ENCODE measurements at regions not wholly inside any gene's neighbourhood (a gene's known extent, or its start where the extent isn't known, plus 50 kb on each side); places are given as distances from the start of the nearest gene placed in this dataset.

- TF ChIP-seq DZIP1 (CRISPR knock-in tag; IDR thresholded peaks at IDR 0.05) (no peak), ZKSCAN5 (CRISPR knock-in tag; IDR thresholded peaks at IDR 0.05) (no peak), EHMT2 (IDR thresholded peaks at IDR 0.05; ENCODE audit: borderline replicate concordance, low read depth, low read length) (no peak), ZIK1 (CRISPR knock-in tag; IDR thresholded peaks at IDR 0.05; ENCODE audit: borderline replicate concordance, low read depth) (no peak)
Measured at GRCh38 chr4:60723796-60724195, 476.3 kb upstream of the ADGRL3 start (continued).

GRCh38 chr4:60724623-60725022 lies 475.5 kb upstream of the ADGRL3 start:
- no peak overlapping the region for H3K9ac ChIP-seq (ENCODE audit: insufficient read depth, low read depth, low read length)
- H3K4me3 ChIP-seq (replicated peaks in 1 of 3; ENCODE audit: insufficient read depth in 1 of 3, low read depth in 2 of 3, low read length in 3 of 3), result no peak overlapping the region
- no peaks in the 10 kb centered on the region for H3K79me2 ChIP-seq (ENCODE audit: insufficient read depth, low read length)
- POLR2A ChIA-PET, result no interaction called here
- no peak overlapping the region for H3K27ac ChIP-seq (ENCODE audit: extremely low read length, insufficient read depth, low read length)
- H3K27me3 ChIP-seq (ENCODE audit: control insufficient read depth in 1 of 2, insufficient read depth in 2 of 2, low read length in 2 of 2), result no peaks in the 10 kb centered on the region
- H3K36me3 ChIP-seq (replicated peaks in 1 of 2; ENCODE audit: control insufficient read depth in 1 of 2, insufficient read depth in 2 of 2, low read length in 2 of 2), result no peaks in the 10 kb centered on the region
- DNase-seq (ENCODE audit: low spot score), result no peak
- no peak for ATAC-seq
- CTCF ChIA-PET (ENCODE audit: low intra/inter-chr PET ratio, low total read pairs), result no interaction called here
- H3K9me3 ChIP-seq (ENCODE audit: low read length), result no peaks in the 10 kb centered on the region
- intact Hi-C loops (cut with micrococcal nuclease; ENCODE audit: unreplicated experiment), result no loop called here
- in situ Hi-C loops (cut with HindIII; ENCODE audit: extremely low pct_ligation_motif_present, low pct_unique_long_range_greater_than_20kb), result no loop called here
- 41% methylated on average over 3 of the region's 3 CpGs for WGBS (ENCODE audit: low lambda C conversion rate)
- no peak overlapping the region for H3K4me2 ChIP-seq (ENCODE audit: low read depth, low read length)
- BruUV-seq (replicated peaks), result no TSS peak
- H3K4me1 ChIP-seq (ENCODE audit: insufficient read depth, low read length), result no peaks in the 10 kb centered on the region
- H4K20me1 ChIP-seq (ENCODE audit: insufficient read depth, low read length), result no peaks in the 10 kb centered on the region
- FAIRE-seq, result no peak
- TF ChIP-seq YEATS4 (CRISPR knock-in tag; IDR thresholded peaks at IDR 0.05; ENCODE audit: borderline replicate concordance), result no peak
- TF ChIP-seq ZNF468 (CRISPR knock-in tag; IDR thresholded peaks at IDR 0.05), result no peak
- no peak for TF ChIP-seq MTA3 (CRISPR knock-in tag; IDR thresholded peaks at IDR 0.05)
- TF ChIP-seq ZNF296 (CRISPR knock-in tag; conservative IDR thresholded peaks at IDR 0.05), result no peak
- no peak for TF ChIP-seq GZF1 (CRISPR knock-in tag; IDR thresholded peaks at IDR 0.05)
- TF ChIP-seq FOXO1 (CRISPR knock-in tag; IDR thresholded peaks at IDR 0.05), result no peak
- H2AFZ ChIP-seq (ENCODE audit: low read length), result no peak overlapping the region
